Gastroesophageal sphincter (tissue), 3 donors: ENCODE measurements at regions not wholly inside any gene's neighbourhood (a gene's known extent, or its start where the extent isn't known, plus 50 kb on each side); places are given as distances from the start of the nearest gene placed in this dataset.

ENCODE experiments used
- EP300 ChIP-seq: sonication (generic); formaldehyde crosslinking; IDR thresholded peaks from one replicate; pipeline ENCODE4 v1.6.1; 2017; ENCODE audit warnings: antibody characterized with exemption, mild to moderate bottlenecking
- TF ChIP-seq, protein P1 (sequence below), 4 experiments: fragments of 200-600 bp in 2 of 4; fragments of 450-650 bp in 2 of 4; sonication (generic) in 1 of 4; IDR thresholded peaks; one replicate each; pipeline ENCODE4 v1.5.1; 2017 to 2019; ENCODE audit warnings: antibody characterized with exemption in 4 of 4, mild to moderate bottlenecking in 2 of 4, moderate library complexity in 2 of 4

DNA sequence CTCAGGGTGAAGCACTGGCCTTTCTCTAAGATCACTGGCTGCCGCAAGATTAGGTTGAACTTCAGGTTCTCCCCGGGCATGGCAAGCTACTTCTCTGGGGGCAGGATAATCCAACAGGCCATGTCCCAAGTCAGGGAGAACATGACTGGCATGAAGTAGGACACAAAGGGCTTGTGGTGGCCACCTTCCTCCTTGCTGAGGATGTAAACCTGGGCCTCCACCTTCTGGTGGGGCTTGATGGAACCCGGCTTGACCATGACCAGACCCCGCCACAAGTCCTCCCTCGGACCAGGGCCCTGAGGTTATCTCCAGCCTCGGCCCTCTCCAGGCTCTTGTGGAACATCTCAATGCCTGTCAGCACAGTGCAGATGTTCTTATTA is 211.1 kb upstream of the WSB1 start:
- TF ChIP-seq, protein P1, sequence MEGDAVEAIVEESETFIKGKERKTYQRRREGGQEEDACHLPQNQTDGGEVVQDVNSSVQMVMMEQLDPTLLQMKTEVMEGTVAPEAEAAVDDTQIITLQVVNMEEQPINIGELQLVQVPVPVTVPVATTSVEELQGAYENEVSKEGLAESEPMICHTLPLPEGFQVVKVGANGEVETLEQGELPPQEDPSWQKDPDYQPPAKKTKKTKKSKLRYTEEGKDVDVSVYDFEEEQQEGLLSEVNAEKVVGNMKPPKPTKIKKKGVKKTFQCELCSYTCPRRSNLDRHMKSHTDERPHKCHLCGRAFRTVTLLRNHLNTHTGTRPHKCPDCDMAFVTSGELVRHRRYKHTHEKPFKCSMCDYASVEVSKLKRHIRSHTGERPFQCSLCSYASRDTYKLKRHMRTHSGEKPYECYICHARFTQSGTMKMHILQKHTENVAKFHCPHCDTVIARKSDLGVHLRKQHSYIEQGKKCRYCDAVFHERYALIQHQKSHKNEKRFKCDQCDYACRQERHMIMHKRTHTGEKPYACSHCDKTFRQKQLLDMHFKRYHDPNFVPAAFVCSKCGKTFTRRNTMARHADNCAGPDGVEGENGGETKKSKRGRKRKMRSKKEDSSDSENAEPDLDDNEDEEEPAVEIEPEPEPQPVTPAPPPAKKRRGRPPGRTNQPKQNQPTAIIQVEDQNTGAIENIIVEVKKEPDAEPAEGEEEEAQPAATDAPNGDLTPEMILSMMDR (IDR thresholded peaks at IDR 0.05): no peak
- no peak for TF ChIP-seq EP300
